ENCODE measurements at regions not wholly inside any gene's neighbourhood (a gene's known extent, or its start where the extent isn't known, plus 50 kb on each side); places are given as distances from the start of the nearest gene placed in this dataset.

DNA sequence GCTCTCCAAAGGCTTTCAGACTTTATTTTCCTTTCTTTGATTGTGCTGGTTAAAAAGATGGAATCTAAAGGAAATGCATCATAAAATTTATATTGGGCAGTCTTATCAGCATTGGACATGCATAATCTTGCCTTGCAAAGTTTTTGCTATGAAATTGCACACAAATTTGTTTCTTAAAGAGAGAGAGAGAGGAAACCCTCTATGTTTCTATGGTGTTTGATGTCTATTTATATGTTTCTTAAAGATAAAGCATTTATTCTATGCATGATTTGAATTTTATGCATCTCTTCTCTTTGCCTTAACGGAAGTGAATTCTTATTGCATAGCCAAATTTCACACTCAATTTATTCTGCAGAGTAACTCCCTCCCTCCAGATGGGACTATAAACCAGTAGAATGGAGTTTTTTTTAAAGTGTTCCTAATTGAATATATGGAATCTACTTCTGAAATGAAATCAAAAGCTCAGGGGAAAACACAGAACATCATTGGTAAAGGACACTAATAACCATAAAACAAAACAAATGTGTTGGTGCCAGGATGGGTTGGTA is 83.5 kb upstream of the PPARGC1A start:
- Histone ChIP-seq H3K4me3 (ENCODE audit: low read length, poor library complexity, severe bottlenecking) (no peak overlapping the region), H3K79me2 (ENCODE audit: insufficient read depth, low read length) (no peaks in the 10 kb centered on the region), H3K4me1 (ENCODE audit: insufficient read depth, low read length, poor library complexity, severe bottlenecking) (no peaks in the 10 kb centered on the region), H3K9me3 (ENCODE audit: insufficient read depth, low read depth, low read length) (no peaks in the 10 kb centered on the region), H4K20me1 (ENCODE audit: insufficient read depth, low read length, poor library complexity, severe bottlenecking) (no peaks in the 10 kb centered on the region), H3K36me3 (ENCODE audit: insufficient read depth, low read length) (no peaks in the 10 kb centered on the region), H3K27me3 (ENCODE audit: insufficient read depth, low read length, poor library complexity, severe bottlenecking) (no peaks in the 10 kb centered on the region), H3F3A (ENCODE audit: low read depth) (no peaks in the 10 kb centered on the region), H3K9me2 (replicated peaks; ENCODE audit: low read depth, low read length) (no peaks in the 10 kb centered on the region), H3K9ac (ENCODE audit: low read depth, low read length, poor library complexity, severe bottlenecking) (no peak overlapping the region), H2AFZ (ENCODE audit: low read length) (no peak overlapping the region), H3K4me2 (ENCODE audit: low read depth, low read length, poor library complexity, severe bottlenecking) (no peak overlapping the region)
- no peak for TF ChIP-seq EZH2phosphoT487 (IDR thresholded peaks at IDR 0.05; ENCODE audit: borderline replicate concordance)
- TF ChIP-seq, protein P1, sequence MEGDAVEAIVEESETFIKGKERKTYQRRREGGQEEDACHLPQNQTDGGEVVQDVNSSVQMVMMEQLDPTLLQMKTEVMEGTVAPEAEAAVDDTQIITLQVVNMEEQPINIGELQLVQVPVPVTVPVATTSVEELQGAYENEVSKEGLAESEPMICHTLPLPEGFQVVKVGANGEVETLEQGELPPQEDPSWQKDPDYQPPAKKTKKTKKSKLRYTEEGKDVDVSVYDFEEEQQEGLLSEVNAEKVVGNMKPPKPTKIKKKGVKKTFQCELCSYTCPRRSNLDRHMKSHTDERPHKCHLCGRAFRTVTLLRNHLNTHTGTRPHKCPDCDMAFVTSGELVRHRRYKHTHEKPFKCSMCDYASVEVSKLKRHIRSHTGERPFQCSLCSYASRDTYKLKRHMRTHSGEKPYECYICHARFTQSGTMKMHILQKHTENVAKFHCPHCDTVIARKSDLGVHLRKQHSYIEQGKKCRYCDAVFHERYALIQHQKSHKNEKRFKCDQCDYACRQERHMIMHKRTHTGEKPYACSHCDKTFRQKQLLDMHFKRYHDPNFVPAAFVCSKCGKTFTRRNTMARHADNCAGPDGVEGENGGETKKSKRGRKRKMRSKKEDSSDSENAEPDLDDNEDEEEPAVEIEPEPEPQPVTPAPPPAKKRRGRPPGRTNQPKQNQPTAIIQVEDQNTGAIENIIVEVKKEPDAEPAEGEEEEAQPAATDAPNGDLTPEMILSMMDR (conservative IDR thresholded peaks at IDR 0.05; ENCODE audit: low read length), result no peak

DNA sequence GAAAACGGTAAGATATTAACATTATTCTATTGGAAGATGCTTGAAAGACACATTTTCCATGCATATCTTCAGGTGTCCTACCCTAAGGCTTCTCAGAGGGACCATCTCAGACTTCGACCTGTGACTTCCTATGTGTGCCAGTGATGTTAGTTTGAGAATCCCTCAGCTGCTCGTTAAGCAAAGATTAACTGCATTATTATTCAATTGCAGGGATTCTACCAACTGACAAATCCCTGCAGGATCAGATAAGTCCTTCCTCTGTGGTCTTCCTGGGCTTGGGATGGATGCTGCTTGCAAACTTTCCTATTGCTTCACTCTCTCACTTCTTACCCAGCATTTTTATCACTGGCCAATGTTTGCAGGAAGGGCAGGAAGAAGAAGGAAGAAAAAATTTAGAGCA is 83.0 kb upstream of the PPARGC1A start:
- H3K4me2 ChIP-seq (ENCODE audit: low read depth, low read length, poor library complexity, severe bottlenecking), result no peak overlapping the region

DNA sequence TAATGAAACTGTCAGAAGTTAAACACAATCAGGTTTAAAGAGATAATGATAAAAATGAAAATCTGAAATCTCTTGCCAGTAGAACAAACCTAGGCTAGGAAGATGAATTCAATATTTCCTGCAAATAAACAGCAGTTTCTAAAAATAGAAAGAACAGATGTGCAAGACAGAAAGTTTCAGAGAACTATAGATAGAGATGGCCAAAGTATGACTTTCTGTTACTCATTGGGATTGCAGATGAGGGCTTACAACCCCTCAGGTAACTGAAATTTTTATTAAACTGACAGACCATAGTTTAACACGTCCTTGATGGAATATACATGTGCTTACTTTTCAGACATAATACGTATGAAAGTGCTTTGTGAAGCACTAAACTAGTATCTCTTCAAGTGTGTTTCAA is 82.3 kb upstream of the PPARGC1A start:
- Histone ChIP-seq H2AFZ (ENCODE audit: low read length) (no peak overlapping the region), H3K4me3 (ENCODE audit: low read length, poor library complexity, severe bottlenecking) (no peak overlapping the region), H4K20me1 (ENCODE audit: insufficient read depth, low read length, poor library complexity, severe bottlenecking) (no peaks in the 10 kb centered on the region), H3K4me1 (ENCODE audit: insufficient read depth, low read length, poor library complexity, severe bottlenecking) (no peaks in the 10 kb centered on the region), H3K27me3 (ENCODE audit: insufficient read depth, low read length, poor library complexity, severe bottlenecking) (no peaks in the 10 kb centered on the region), H3K36me3 (ENCODE audit: insufficient read depth, low read length) (no peaks in the 10 kb centered on the region), H3K9me2 (replicated peaks; ENCODE audit: low read depth, low read length) (no peaks in the 10 kb centered on the region), H3K4me2 (ENCODE audit: low read depth, low read length, poor library complexity, severe bottlenecking) (no peak overlapping the region), H3K9ac (ENCODE audit: low read depth, low read length, poor library complexity, severe bottlenecking) (no peak overlapping the region), H3K9me3 (ENCODE audit: insufficient read depth, low read depth, low read length) (no peaks in the 10 kb centered on the region), H3K79me2 (ENCODE audit: insufficient read depth, low read length) (no peaks in the 10 kb centered on the region), H3F3A (ENCODE audit: low read depth) (no peaks in the 10 kb centered on the region)
- no peak for TF ChIP-seq EZH2phosphoT487 (IDR thresholded peaks at IDR 0.05; ENCODE audit: borderline replicate concordance)
- TF ChIP-seq, protein P1 (conservative IDR thresholded peaks at IDR 0.05; ENCODE audit: low read length), result no peak

More for the DNA sequence above, 83.0 kb upstream of the PPARGC1A start:
- Histone ChIP-seq H3F3A (ENCODE audit: low read depth) (no peaks in the 10 kb centered on the region), H3K36me3 (ENCODE audit: insufficient read depth, low read length) (no peaks in the 10 kb centered on the region), H3K9me3 (ENCODE audit: insufficient read depth, low read depth, low read length) (no peaks in the 10 kb centered on the region), H3K79me2 (ENCODE audit: insufficient read depth, low read length) (no peaks in the 10 kb centered on the region), H4K20me1 (ENCODE audit: insufficient read depth, low read length, poor library complexity, severe bottlenecking) (no peaks in the 10 kb centered on the region), H2AFZ (ENCODE audit: low read length) (no peak overlapping the region), H3K9ac (ENCODE audit: low read depth, low read length, poor library complexity, severe bottlenecking) (no peak overlapping the region), H3K4me3 (ENCODE audit: low read length, poor library complexity, severe bottlenecking) (no peak overlapping the region), H3K4me1 (ENCODE audit: insufficient read depth, low read length, poor library complexity, severe bottlenecking) (no peaks in the 10 kb centered on the region), H3K27me3 (ENCODE audit: insufficient read depth, low read length, poor library complexity, severe bottlenecking) (no peaks in the 10 kb centered on the region), H3K9me2 (replicated peaks; ENCODE audit: low read depth, low read length) (no peaks in the 10 kb centered on the region)
- TF ChIP-seq, protein P1 (conservative IDR thresholded peaks at IDR 0.05; ENCODE audit: low read length), result no peak
- no peak for TF ChIP-seq EZH2phosphoT487 (IDR thresholded peaks at IDR 0.05; ENCODE audit: borderline replicate concordance)
